ENCODE measurements at regions not wholly inside any gene's neighbourhood (a gene's known extent, or its start where the extent isn't known, plus 50 kb on each side); places are given as distances from the start of the nearest gene placed in this dataset.

GRCh38 chr14:100982762-100983161, 79.2 kb upstream of the RTL1 start:
- intact Hi-C loops (cut with DNase I, micrococcal nuclease): no loop called here
- Mint-ChIP-seq H3K27ac (no peak overlapping the region), H3K27me3 (peaks cover 31% of the 10 kb centered on the region), H3K4me3 (no peak overlapping the region), H3K4me1 (ENCODE audit: low read depth) (no peaks in the 10 kb centered on the region), H3K36me3 (ENCODE audit: low read depth) (no peaks in the 10 kb centered on the region), H3K9me3 (no peaks in the 10 kb centered on the region)
- TF ChIP-seq CTCF (IDR thresholded peaks at IDR 0.05): no peak
- ATAC-seq (ENCODE audit: poor library complexity): no peak
- ChIA-PET POLR2A (no interaction called here), CTCF (no interaction called here)
- Histone ChIP-seq H3K27me3 (ENCODE audit: control insufficient read depth in 1 of 2, insufficient read depth in 2 of 2, low read length in 2 of 2) (no peaks in the 10 kb centered on the region), H3K4me3 (ENCODE audit: low read length) (no peak overlapping the region), H3K36me3 (ENCODE audit: insufficient read depth, low read length) (no peaks in the 10 kb centered on the region), H3K9me3 (ENCODE audit: control insufficient read depth in 1 of 2, insufficient read depth in 1 of 2, low read length in 2 of 2) (no peaks in the 10 kb centered on the region), H3K4me1 (ENCODE audit: insufficient read depth, low read length) (no peaks in the 10 kb centered on the region), H3K27ac (ENCODE audit: low read depth in 1 of 2, low read length in 2 of 2) (no peak overlapping the region)
- DNase-seq: no peak

- Histone ChIP-seq H3K9me3 (ENCODE audit: control insufficient read depth in 1 of 2, insufficient read depth in 1 of 2, low read length in 2 of 2) (no peaks in the 10 kb centered on the region), H3K36me3 (ENCODE audit: insufficient read depth, low read length) (no peaks in the 10 kb centered on the region), H3K4me3 (ENCODE audit: low read length) (no peak overlapping the region), H3K27me3 (ENCODE audit: control insufficient read depth in 1 of 2, insufficient read depth in 2 of 2, low read length in 2 of 2) (no peaks in the 10 kb centered on the region), H3K27ac (ENCODE audit: low read depth in 1 of 2, low read length in 2 of 2) (no peak overlapping the region), H3K4me1 (ENCODE audit: insufficient read depth, low read length) (no peaks in the 10 kb centered on the region)
- ATAC-seq (ENCODE audit: poor library complexity) (no peak), DNase-seq (no peak)
- CTCF ChIA-PET: no interaction called here
- H3K36me3 Mint-ChIP-seq (ENCODE audit: low read depth): no peaks in the 10 kb centered on the region
- H3K27ac Mint-ChIP-seq: no peak overlapping the region
- H3K9me3 Mint-ChIP-seq: no peaks in the 10 kb centered on the region
- no peaks in the 10 kb centered on the region for H3K4me1 Mint-ChIP-seq (ENCODE audit: low read depth)
- POLR2A ChIA-PET: no interaction called here
- no peak overlapping the region for H3K4me3 Mint-ChIP-seq
- intact Hi-C loops (cut with DNase I, micrococcal nuclease): no loop called here
- no peak for TF ChIP-seq CTCF (IDR thresholded peaks at IDR 0.05)
- H3K27me3 Mint-ChIP-seq: peaks cover 29% of the 10 kb centered on the region
These were observed 80.2 kb upstream of the RTL1 start for GRCh38 chr14:100983710-100984109.

- no peak for ATAC-seq (ENCODE audit: poor library complexity)
- peaks cover 15% of the 10 kb centered on the region for H3K27me3 Mint-ChIP-seq
- Histone ChIP-seq H3K36me3 (ENCODE audit: insufficient read depth, low read length) (no peaks in the 10 kb centered on the region), H3K4me3 (ENCODE audit: low read length) (no peak overlapping the region), H3K27ac (ENCODE audit: low read depth in 1 of 2, low read length in 2 of 2) (no peak overlapping the region), H3K4me1 (ENCODE audit: insufficient read depth, low read length) (no peaks in the 10 kb centered on the region), H3K9me3 (ENCODE audit: control insufficient read depth in 1 of 2, insufficient read depth in 1 of 2, low read length in 2 of 2) (no peaks in the 10 kb centered on the region), H3K27me3 (ENCODE audit: control insufficient read depth in 1 of 2, insufficient read depth in 2 of 2, low read length in 2 of 2) (peaks cover 0 to 8% of the 10 kb centered on the region in 2 experiments)
- no peaks in the 10 kb centered on the region for H3K36me3 Mint-ChIP-seq (ENCODE audit: low read depth)
- no peak overlapping the region for H3K4me3 Mint-ChIP-seq
- H3K27ac Mint-ChIP-seq: no peak overlapping the region
- ChIA-PET CTCF (no interaction called here), POLR2A (no interaction called here)
- no peak for DNase-seq
- H3K4me1 Mint-ChIP-seq (ENCODE audit: low read depth): no peaks in the 10 kb centered on the region
- no peaks in the 10 kb centered on the region for H3K9me3 Mint-ChIP-seq
- intact Hi-C loops (cut with DNase I, micrococcal nuclease): no loop called here
- no peak for TF ChIP-seq CTCF (IDR thresholded peaks at IDR 0.05)
These were observed 84.5 kb upstream of the RTL1 start for GRCh38 chr14:100988011-100988410.

All from CD4-positive, alpha-beta T cell (primary cell).